Gastroesophageal sphincter (tissue), 3 donors: ENCODE measurements at regions not wholly inside any gene's neighbourhood (a gene's known extent, or its start where the extent isn't known, plus 50 kb on each side); places are given as distances from the start of the nearest gene placed in this dataset.

Experiments used
- EP300 ChIP-seq: sonication (generic); formaldehyde crosslinking; IDR thresholded peaks from one replicate; pipeline ENCODE4 v1.6.1; 2017; ENCODE audit warnings: antibody characterized with exemption, mild to moderate bottlenecking
- POLR2A ChIP-seq, 2 donors: fragments of 450-650 bp; IDR thresholded peaks; one replicate each; pipeline ENCODE4 v1.6.1; 2017; ENCODE audit warnings: antibody characterized with exemption in 2 of 2, mild to moderate bottlenecking in 2 of 2, moderate library complexity in 1 of 2
- TF ChIP-seq, protein P1 (sequence below), 4 experiments: fragments of 200-600 bp in 2 of 4; fragments of 450-650 bp in 2 of 4; sonication (generic) in 1 of 4; IDR thresholded peaks; one replicate each; pipeline ENCODE4 v1.5.1; 2017 to 2019; ENCODE audit warnings: antibody characterized with exemption in 4 of 4, mild to moderate bottlenecking in 2 of 4, moderate library complexity in 2 of 4

DNA sequence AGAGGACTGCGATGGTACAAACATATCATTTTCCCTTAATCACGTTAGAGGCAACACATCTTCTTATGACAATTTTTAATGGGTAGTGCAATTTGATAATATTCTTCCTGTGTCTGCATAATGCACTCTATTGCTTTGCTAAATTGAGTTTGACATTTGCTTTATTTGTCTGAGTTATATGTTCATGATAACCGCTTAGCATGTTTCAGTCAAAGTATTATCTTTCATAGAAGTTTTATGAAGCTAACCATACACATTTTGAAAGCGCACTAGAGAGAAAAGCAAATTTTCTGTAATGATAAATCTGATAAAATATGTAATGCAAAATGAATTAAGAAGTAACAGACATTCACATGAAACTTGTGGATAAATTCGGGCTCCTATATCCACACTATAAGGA, 1276.9 kb downstream of the ZPLD1 start:
- no peak for TF ChIP-seq POLR2A (IDR thresholded peaks at IDR 0.05)
- TF ChIP-seq, protein P1, sequence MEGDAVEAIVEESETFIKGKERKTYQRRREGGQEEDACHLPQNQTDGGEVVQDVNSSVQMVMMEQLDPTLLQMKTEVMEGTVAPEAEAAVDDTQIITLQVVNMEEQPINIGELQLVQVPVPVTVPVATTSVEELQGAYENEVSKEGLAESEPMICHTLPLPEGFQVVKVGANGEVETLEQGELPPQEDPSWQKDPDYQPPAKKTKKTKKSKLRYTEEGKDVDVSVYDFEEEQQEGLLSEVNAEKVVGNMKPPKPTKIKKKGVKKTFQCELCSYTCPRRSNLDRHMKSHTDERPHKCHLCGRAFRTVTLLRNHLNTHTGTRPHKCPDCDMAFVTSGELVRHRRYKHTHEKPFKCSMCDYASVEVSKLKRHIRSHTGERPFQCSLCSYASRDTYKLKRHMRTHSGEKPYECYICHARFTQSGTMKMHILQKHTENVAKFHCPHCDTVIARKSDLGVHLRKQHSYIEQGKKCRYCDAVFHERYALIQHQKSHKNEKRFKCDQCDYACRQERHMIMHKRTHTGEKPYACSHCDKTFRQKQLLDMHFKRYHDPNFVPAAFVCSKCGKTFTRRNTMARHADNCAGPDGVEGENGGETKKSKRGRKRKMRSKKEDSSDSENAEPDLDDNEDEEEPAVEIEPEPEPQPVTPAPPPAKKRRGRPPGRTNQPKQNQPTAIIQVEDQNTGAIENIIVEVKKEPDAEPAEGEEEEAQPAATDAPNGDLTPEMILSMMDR (IDR thresholded peaks at IDR 0.05): no peak
- TF ChIP-seq EP300: no peak
